Parathyroid adenoma (tissue), 2 donors: ENCODE measurements at regions not wholly inside any gene's neighbourhood (a gene's known extent, or its start where the extent isn't known, plus 50 kb on each side); places are given as distances from the start of the nearest gene placed in this dataset.

Experiments
- H2AFZ ChIP-seq: fragments of 300-600 bp; sonication (generic); one replicate; pipeline ENCODE4 v1.7.0; 2017; ENCODE audit warnings: antibody characterized with exemption, mild to moderate bottlenecking
- H3K27ac ChIP-seq: fragments of 300-600 bp; sonication (generic); one replicate; pipeline ENCODE4 v1.7.0; 2017
- H3K27me3 ChIP-seq: fragments of 300-600 bp; sonication (generic); one replicate; pipeline ENCODE4 v1.7.0; 2017; ENCODE audit warnings: low read length; ENCODE audit not compliant: control insufficient read depth, insufficient read depth
- H3K36me3 ChIP-seq: fragments of 300-600 bp; sonication (generic); one replicate; pipeline ENCODE4 v1.7.0; 2017; ENCODE audit warnings: low read length; ENCODE audit not compliant: control insufficient read depth, insufficient read depth
- H3K4me1 ChIP-seq: fragments of 300-600 bp; sonication (generic); one replicate; pipeline ENCODE4 v1.7.0; 2017; ENCODE audit warnings: control low read depth
- H3K4me2 ChIP-seq: fragments of 300-600 bp; sonication (generic); one replicate; pipeline ENCODE4 v1.7.0; 2017; ENCODE audit warnings: low read length
- H3K4me3 ChIP-seq: fragments of 300-600 bp; sonication (generic); one replicate; pipeline ENCODE4 v1.7.0; 2017; ENCODE audit warnings: low read depth, low read length
- H3K79me2 ChIP-seq: fragments of 300-600 bp; sonication (generic); one replicate; pipeline ENCODE4 v1.7.0; 2017; ENCODE audit warnings: control low read depth
- H3K9ac ChIP-seq: fragments of 300-600 bp; sonication (generic); one replicate; pipeline ENCODE4 v1.7.0; 2017; ENCODE audit warnings: mild to moderate bottlenecking
- H3K9me3 ChIP-seq: fragments of 300-600 bp; sonication (generic); one replicate; pipeline ENCODE4 v1.7.0; 2017; ENCODE audit warnings: low read length; ENCODE audit not compliant: control insufficient read depth
- CTCF ChIP-seq: fragments of 300-600 bp; sonication (generic); IDR thresholded peaks from one replicate; pipeline ENCODE4 v1.7.0; 2017; ENCODE audit warnings: antibody characterized with exemption, mild to moderate bottlenecking
- donor health status: primary hyperparathyroidism.

GRCh38 chr3:84825817-84826216 is 133.0 kb upstream of the CADM2 start:
- Histone ChIP-seq H3K36me3 (no peaks in the 10 kb centered on the region), H2AFZ (no peak overlapping the region), H3K79me2 (no peaks in the 10 kb centered on the region), H3K27ac (no peak overlapping the region), H3K4me2 (no peak overlapping the region), H3K27me3 (no peaks in the 10 kb centered on the region), H3K4me3 (no peak overlapping the region), H3K9ac (no peak overlapping the region), H3K4me1 (no peaks in the 10 kb centered on the region), H3K9me3 (no peaks in the 10 kb centered on the region)
- no peak for TF ChIP-seq CTCF

GRCh38 chr3:84830476-84830875 is 128.3 kb upstream of the CADM2 start:
- H3K4me3 ChIP-seq, result no peak overlapping the region
- no peaks in the 10 kb centered on the region for H3K79me2 ChIP-seq
- H3K9me3 ChIP-seq, result no peaks in the 10 kb centered on the region
- H3K27ac ChIP-seq, result no peak overlapping the region
- no peaks in the 10 kb centered on the region for H3K36me3 ChIP-seq
- no peak overlapping the region for H2AFZ ChIP-seq
- no peak overlapping the region for H3K9ac ChIP-seq
- no peaks in the 10 kb centered on the region for H3K27me3 ChIP-seq
- no peak for TF ChIP-seq CTCF
- no peak overlapping the region for H3K4me2 ChIP-seq
- no peaks in the 10 kb centered on the region for H3K4me1 ChIP-seq

GRCh38 chr3:84835366-84835765 is 123.4 kb upstream of the CADM2 start:
- Histone ChIP-seq H3K4me2 (no peak overlapping the region), H3K4me3 (no peak overlapping the region), H3K9me3 (no peaks in the 10 kb centered on the region), H3K79me2 (no peaks in the 10 kb centered on the region), H2AFZ (no peak overlapping the region), H3K27ac (no peak overlapping the region), H3K9ac (no peak overlapping the region), H3K27me3 (no peaks in the 10 kb centered on the region), H3K36me3 (no peaks in the 10 kb centered on the region), H3K4me1 (no peaks in the 10 kb centered on the region)
- TF ChIP-seq CTCF, result no peak

GRCh38 chr3:84836961-84837360 is 121.8 kb upstream of the CADM2 start:
- Histone ChIP-seq H3K27me3 (no peaks in the 10 kb centered on the region), H3K79me2 (no peaks in the 10 kb centered on the region), H3K4me3 (no peak overlapping the region), H3K9me3 (no peaks in the 10 kb centered on the region), H3K4me1 (no peaks in the 10 kb centered on the region), H3K9ac (no peak overlapping the region), H3K36me3 (no peaks in the 10 kb centered on the region), H3K27ac (no peak overlapping the region), H2AFZ (no peak overlapping the region), H3K4me2 (no peak overlapping the region)
- no peak for TF ChIP-seq CTCF

GRCh38 chr3:84877092-84877491 is 81.7 kb upstream of the CADM2 start:
- Histone ChIP-seq H3K9me3 (no peaks in the 10 kb centered on the region), H3K36me3 (no peaks in the 10 kb centered on the region), H3K4me3 (no peak overlapping the region), H3K9ac (no peak overlapping the region), H3K79me2 (no peaks in the 10 kb centered on the region), H3K4me1 (no peaks in the 10 kb centered on the region), H3K27ac (no peak overlapping the region), H3K4me2 (no peak overlapping the region), H3K27me3 (no peaks in the 10 kb centered on the region), H2AFZ (no peak overlapping the region)
- no peak for TF ChIP-seq CTCF
